Coronary artery (tissue), 2 donors: ENCODE measurements at regions not wholly inside any gene's neighbourhood (a gene's known extent, or its start where the extent isn't known, plus 50 kb on each side); places are given as distances from the start of the nearest gene placed in this dataset.
"Not testable (repeated sequence)": the region's sequence is repeated elsewhere in the genome, so short reads cannot be mapped to it uniquely, and the experiment has no call there.

ENCODE experiments used
- DNase-seq: peaks from one replicate; pipeline ENCODE4 v3.0.0-alpha.2; 2017; ENCODE audit warnings: low spot score
- H3K27ac ChIP-seq, 2 donors: fragments of 200-600 bp; sonication (generic); one replicate each; pipeline ENCODE4 v1.5.1; 2016 to 2019
- H3K4me3 ChIP-seq: fragments of 200-600 bp; sonication (generic); 2 replicates; pipeline ENCODE4 v1.5.1; 2016; ENCODE audit warnings: mild to moderate bottlenecking, moderate library complexity
- CTCF ChIP-seq: fragments of 200-600 bp; sonication (generic); IDR thresholded peaks from one replicate; pipeline ENCODE4 v1.5.1; 2019; ENCODE audit warnings: antibody characterized with exemption

GRCh38 chr22:25281675-25282345 is 62.4 kb downstream of the CRYBB2 start:
- DNase-seq: no peak
- no peak for TF ChIP-seq CTCF
- H3K4me3 ChIP-seq: no peak overlapping the region
- H3K27ac ChIP-seq: no peak overlapping the region

- TF ChIP-seq CTCF: no peak
- Histone ChIP-seq H3K27ac (no peak overlapping the region), H3K4me3 (peak overlapping the region; percentile 44)
- no peak for DNase-seq
Observed at GRCh38 chr22:25282346-25282670, 62.9 kb downstream of the CRYBB2 start.

GRCh38 chr22:25282671-25283561 is 63.5 kb downstream of the CRYBB2 start:
- H3K4me3 ChIP-seq: peak overlapping the region; percentile 44
- H3K27ac ChIP-seq: no peak overlapping the region
- no peak for DNase-seq
- no peak for TF ChIP-seq CTCF

- not testable (repeated sequence) for DNase-seq, H3K27ac ChIP-seq, H3K4me3 ChIP-seq
Observed at GRCh38 chr22:25288481-25288880, 69.0 kb downstream of the CRYBB2 start.

GRCh38 chr22:25301912-25302311 is 82.5 kb downstream of the CRYBB2 start:
- not testable (repeated sequence) for DNase-seq, H3K27ac ChIP-seq, H3K4me3 ChIP-seq

GRCh38 chr22:25309586-25309985 is 90.1 kb downstream of the CRYBB2 start:
- not testable (repeated sequence) for H3K4me3 ChIP-seq, DNase-seq, H3K27ac ChIP-seq

GRCh38 chr22:25311924-25312323 is 92.5 kb downstream of the CRYBB2 start:
- not testable (repeated sequence) for H3K27ac ChIP-seq, H3K4me3 ChIP-seq, DNase-seq

GRCh38 chr22:25318081-25318823 is 98.8 kb downstream of the CRYBB2 start:
- H3K4me3 ChIP-seq: no peak overlapping the region
- no peak overlapping the region for H3K27ac ChIP-seq
- DNase-seq: no peak
- TF ChIP-seq CTCF: no peak
